Osteoblast (primary cell): ENCODE measurements at regions not wholly inside any gene's neighbourhood (a gene's known extent, or its start where the extent isn't known, plus 50 kb on each side); places are given as distances from the start of the nearest gene placed in this dataset.

Experiments
- DNase-seq: peaks from one replicate; pipeline ENCODE4 v3.0.0; 2011; ENCODE audit warnings: low spot score, mixed read lengths; ENCODE audit not compliant: insufficient read length; ENCODE audit errors: missing footprints
- H2AFZ ChIP-seq: 2 replicates; pipeline ENCODE4 v1.6.0; 2011; ENCODE audit warnings: mild to moderate bottlenecking, low read length
- H3K27ac ChIP-seq: 2 replicates; pipeline ENCODE4 v1.5.1; 2011; ENCODE audit warnings: mild to moderate bottlenecking, low read depth, low read length, moderate library complexity
- H3K27me3 ChIP-seq: 2 replicates; pipeline ENCODE4 v1.6.0; 2012; ENCODE audit warnings: mild to moderate bottlenecking, control low read depth, inconsistent platforms, low read length, moderate library complexity; ENCODE audit not compliant: insufficient read depth
- H3K36me3 ChIP-seq: 2 replicates; pipeline ENCODE4 v1.5.1; 2011; ENCODE audit warnings: mild to moderate bottlenecking, low read length, control low read depth, moderate library complexity; ENCODE audit not compliant: insufficient read depth
- H3K4me1 ChIP-seq: 2 replicates; pipeline ENCODE4 v1.5.1; 2011; ENCODE audit warnings: mild to moderate bottlenecking, low read length, control low read depth, moderate library complexity; ENCODE audit not compliant: insufficient read depth
- H3K4me2 ChIP-seq: 2 replicates; pipeline ENCODE4 v1.6.0; 2011; ENCODE audit warnings: mild to moderate bottlenecking, low read length; ENCODE audit not compliant: insufficient read depth
- H3K4me3 ChIP-seq: fragments of 200-600 bp; sonication (generic); 3 replicates; pipeline ENCODE4 v1.5.1; 2012; ENCODE audit warnings: mild to moderate bottlenecking, low read length, inconsistent platforms; ENCODE audit not compliant: insufficient read depth
- H3K79me2 ChIP-seq: 2 replicates; pipeline ENCODE4 v1.6.0; 2012; ENCODE audit warnings: mild to moderate bottlenecking, low read length, control low read depth, inconsistent platforms; ENCODE audit not compliant: insufficient read depth
- H3K9me3 ChIP-seq: 2 replicates; pipeline ENCODE4 v1.5.1; 2011; ENCODE audit warnings: low read depth, low read length, control low read depth
- H4K20me1 ChIP-seq: 2 replicates; pipeline ENCODE4 v1.6.0; 2012; ENCODE audit warnings: mild to moderate bottlenecking, low read length, control low read depth; ENCODE audit not compliant: insufficient read depth
- CTCF ChIP-seq: IDR thresholded peaks from 2 replicates; pipeline ENCODE4 v1.5.1; 2011; ENCODE audit warnings: mild to moderate bottlenecking, low read depth, low read length, moderate library complexity; ENCODE audit errors: extremely low read depth

- H3K4me3 ChIP-seq, result no peak overlapping the region
- H2AFZ ChIP-seq, result no peak overlapping the region
- no peaks in the 10 kb centered on the region for H3K9me3 ChIP-seq
- H3K79me2 ChIP-seq, result no peaks in the 10 kb centered on the region
- no peaks in the 10 kb centered on the region for H4K20me1 ChIP-seq
- H3K27me3 ChIP-seq, result no peaks in the 10 kb centered on the region
- no peaks in the 10 kb centered on the region for H3K4me1 ChIP-seq
- no peaks in the 10 kb centered on the region for H3K36me3 ChIP-seq
- H3K27ac ChIP-seq, result no peak overlapping the region
- H3K4me2 ChIP-seq, result no peak overlapping the region
- no peak for DNase-seq
- no peak for TF ChIP-seq CTCF
These were observed 1357.8 kb upstream of the ATXN8OS start for GRCh38 chr13:68749796-68750195.

- Histone ChIP-seq H3K4me3 (no peak overlapping the region), H2AFZ (no peak overlapping the region), H4K20me1 (no peaks in the 10 kb centered on the region), H3K4me1 (no peaks in the 10 kb centered on the region), H3K79me2 (no peaks in the 10 kb centered on the region), H3K27ac (no peak overlapping the region), H3K9me3 (no peaks in the 10 kb centered on the region), H3K27me3 (no peaks in the 10 kb centered on the region), H3K36me3 (no peaks in the 10 kb centered on the region), H3K4me2 (no peak overlapping the region)
- DNase-seq, result no peak
- no peak for TF ChIP-seq CTCF
These were observed 1359.6 kb upstream of the ATXN8OS start for GRCh38 chr13:68748038-68748437.

- no peak for DNase-seq
- H3K4me1 ChIP-seq, result no peaks in the 10 kb centered on the region
- H3K4me3 ChIP-seq, result no peak overlapping the region
- no peaks in the 10 kb centered on the region for H3K27me3 ChIP-seq
- no peak overlapping the region for H3K4me2 ChIP-seq
- H4K20me1 ChIP-seq, result no peaks in the 10 kb centered on the region
- TF ChIP-seq CTCF, result no peak
- no peaks in the 10 kb centered on the region for H3K9me3 ChIP-seq
- no peak overlapping the region for H2AFZ ChIP-seq
- H3K36me3 ChIP-seq, result no peaks in the 10 kb centered on the region
- no peaks in the 10 kb centered on the region for H3K79me2 ChIP-seq
- no peak overlapping the region for H3K27ac ChIP-seq
These were observed 1362.1 kb upstream of the ATXN8OS start for GRCh38 chr13:68745502-68745901.

GRCh38 chr13:68736961-68737360 lies 1370.7 kb upstream of the ATXN8OS start:
- Histone ChIP-seq H3K27me3 (no peaks in the 10 kb centered on the region), H3K4me3 (no peak overlapping the region), H3K36me3 (no peaks in the 10 kb centered on the region), H3K4me2 (no peak overlapping the region), H3K4me1 (no peaks in the 10 kb centered on the region), H3K9me3 (peaks cover 2% of the 10 kb centered on the region), H4K20me1 (no peaks in the 10 kb centered on the region), H2AFZ (no peak overlapping the region), H3K79me2 (no peaks in the 10 kb centered on the region), H3K27ac (no peak overlapping the region)
- DNase-seq, result no peak
- no peak for TF ChIP-seq CTCF
